ENCODE measurements at regions not wholly inside any gene's neighbourhood (a gene's known extent, or its start where the extent isn't known, plus 50 kb on each side); places are given as distances from the start of the nearest gene placed in this dataset.

DNA sequence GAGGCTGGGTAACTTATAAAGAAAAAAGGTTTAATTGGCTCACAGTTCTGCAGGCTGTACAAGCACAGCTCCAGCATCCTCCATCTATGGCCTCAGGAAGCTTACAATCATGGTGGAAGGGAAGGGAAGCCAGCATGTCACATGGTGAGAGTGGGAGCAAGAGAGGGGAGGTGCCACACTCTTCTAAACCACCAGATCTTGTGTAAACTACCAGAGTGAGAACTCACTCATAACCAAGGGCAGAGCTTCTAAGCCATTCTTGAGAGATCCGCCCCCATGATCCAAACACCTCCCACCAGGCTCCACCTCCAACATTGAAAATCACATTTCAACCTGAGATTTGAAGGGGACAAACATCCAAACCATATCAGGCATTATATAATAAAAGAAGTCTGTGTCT is 121.6 kb upstream of the CDC42EP3 start:
- TF ChIP-seq, protein P1, sequence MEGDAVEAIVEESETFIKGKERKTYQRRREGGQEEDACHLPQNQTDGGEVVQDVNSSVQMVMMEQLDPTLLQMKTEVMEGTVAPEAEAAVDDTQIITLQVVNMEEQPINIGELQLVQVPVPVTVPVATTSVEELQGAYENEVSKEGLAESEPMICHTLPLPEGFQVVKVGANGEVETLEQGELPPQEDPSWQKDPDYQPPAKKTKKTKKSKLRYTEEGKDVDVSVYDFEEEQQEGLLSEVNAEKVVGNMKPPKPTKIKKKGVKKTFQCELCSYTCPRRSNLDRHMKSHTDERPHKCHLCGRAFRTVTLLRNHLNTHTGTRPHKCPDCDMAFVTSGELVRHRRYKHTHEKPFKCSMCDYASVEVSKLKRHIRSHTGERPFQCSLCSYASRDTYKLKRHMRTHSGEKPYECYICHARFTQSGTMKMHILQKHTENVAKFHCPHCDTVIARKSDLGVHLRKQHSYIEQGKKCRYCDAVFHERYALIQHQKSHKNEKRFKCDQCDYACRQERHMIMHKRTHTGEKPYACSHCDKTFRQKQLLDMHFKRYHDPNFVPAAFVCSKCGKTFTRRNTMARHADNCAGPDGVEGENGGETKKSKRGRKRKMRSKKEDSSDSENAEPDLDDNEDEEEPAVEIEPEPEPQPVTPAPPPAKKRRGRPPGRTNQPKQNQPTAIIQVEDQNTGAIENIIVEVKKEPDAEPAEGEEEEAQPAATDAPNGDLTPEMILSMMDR (conservative IDR thresholded peaks at IDR 0.05; ENCODE audit: low read depth, low read length) = no peak
- no peak for TF ChIP-seq EZH2 (IDR thresholded peaks at IDR 0.05; ENCODE audit: borderline replicate concordance, low read depth, low read length, poor library complexity, severe bottlenecking)

Measured in A673 (cell line).